Thymus (tissue), 11 donors: ENCODE measurements at regions not wholly inside any gene's neighbourhood (a gene's known extent, or its start where the extent isn't known, plus 50 kb on each side); places are given as distances from the start of the nearest gene placed in this dataset.

Source experiments
- DNase-seq, 9 donors: peaks; one replicate each; pipeline ENCODE4 v3.0.0-alpha.2; 2013; ENCODE audit warnings: low spot score in 9 of 9, low read depth in 6 of 9, missing footprints in 1 of 9
- H3K27ac ChIP-seq, 2 donors: one replicate each; pipeline ENCODE4 v1.5.1; 2013; ENCODE audit warnings: control low read depth in 1 of 2, low read depth in 1 of 2, low read length in 1 of 2, mild to moderate bottlenecking in 1 of 2, moderate library complexity in 1 of 2
- H3K27me3 ChIP-seq, 2 donors: one replicate each; pipeline ENCODE4 v1.5.1; 2013; ENCODE audit warnings: low read length in 1 of 2; ENCODE audit not compliant: control insufficient read depth in 2 of 2, insufficient read depth in 1 of 2
- H3K36me3 ChIP-seq, 2 donors: one replicate each; pipeline ENCODE4 v1.5.1; 2013; ENCODE audit warnings: low read length in 1 of 2, mild to moderate bottlenecking in 1 of 2, moderate library complexity in 1 of 2; ENCODE audit not compliant: control insufficient read depth in 2 of 2, insufficient read depth in 2 of 2
- H3K4me1 ChIP-seq, 2 donors: one replicate each; pipeline ENCODE4 v1.5.1; 2013; ENCODE audit warnings: low read length in 2 of 2; ENCODE audit not compliant: control insufficient read depth in 2 of 2, insufficient read depth in 2 of 2
- H3K4me3 ChIP-seq, 2 donors: one replicate each; pipeline ENCODE4 v1.5.1; 2013; ENCODE audit warnings: low read length in 2 of 2, control low read depth in 1 of 2, mild to moderate bottlenecking in 1 of 2
- H3K9me3 ChIP-seq, 2 donors: one replicate each; pipeline ENCODE4 v1.5.1; 2013; ENCODE audit warnings: low read length in 1 of 2, mild to moderate bottlenecking in 1 of 2; ENCODE audit not compliant: control insufficient read depth in 2 of 2, insufficient read depth in 1 of 2
- donor health status: healthy.

- Histone ChIP-seq H3K27ac (no peak overlapping the region), H3K9me3 (no peaks in the 10 kb centered on the region), H3K4me1 (no peaks in the 10 kb centered on the region), H3K36me3 (no peaks in the 10 kb centered on the region), H3K4me3 (no peak overlapping the region), H3K27me3 (no peaks in the 10 kb centered on the region)
- DNase-seq = no peak
Measured at GRCh38 chr5:44440186-44440585, 51.0 kb upstream of the FGF10 start.
